K562 (cell line): ENCODE measurements at regions not wholly inside any gene's neighbourhood (a gene's known extent, or its start where the extent isn't known, plus 50 kb on each side); places are given as distances from the start of the nearest gene placed in this dataset.

ENCODE experiments used
- CHD4 ChIP-seq: fragments of 200-600 bp; sonication (generic); IDR thresholded peaks from 3 replicates; pipeline ENCODE4 v1.6.1; 2012; ENCODE audit warnings: low read depth, mild to moderate bottlenecking, mixed read lengths, low read length, inconsistent platforms; ENCODE audit not compliant: insufficient read depth, insufficient replicate concordance, poor library complexity, severe bottlenecking
- CREB1 ChIP-seq, 2 experiments: sonication (generic) in 1 of 2; formaldehyde crosslinking in 1 of 2; IDR thresholded peaks; 2 replicates each; pipeline versions ENCODE4 v1.6.1 to v1.8.0; 2012 to 2022; ENCODE audit warnings: inconsistent platforms in 1 of 2, mild to moderate bottlenecking in 1 of 2, missing genetic modification reagents in 1 of 2, moderate library complexity in 1 of 2
- RFX1 ChIP-seq: fragments of 450-650 bp; IDR thresholded peaks from 2 replicates; pipeline ENCODE4 v1.6.1; 2016; ENCODE audit warnings: mild to moderate bottlenecking, moderate library complexity
- ZNF318 ChIP-seq, 2 experiments: fragments of 450-650 bp; IDR thresholded peaks; 2 replicates each; pipeline ENCODE4 v1.6.1; 2016; ENCODE audit warnings: mild to moderate bottlenecking in 2 of 2, borderline replicate concordance in 1 of 2, low read depth in 1 of 2, moderate library complexity in 1 of 2
- ZNF407 ChIP-seq: fragments of 450-650 bp; IDR thresholded peaks from 2 replicates; pipeline ENCODE4 v1.6.1; 2016; ENCODE audit warnings: low read depth

GRCh38 chr13:64767054-64767453 lies 2463.1 kb downstream of the PCDH9 start (continued):
- TF ChIP-seq ZNF318 (IDR thresholded peaks at IDR 0.05; ENCODE audit: borderline replicate concordance in 1 of 2, low read depth in 1 of 2) (no peak), CREB1 (IDR thresholded peaks at IDR 0.05) (no peak), CREB1 (CRISPR knock-in tag; IDR thresholded peaks at IDR 0.05) (no peak), RFX1 (no peak), ZNF407 (no peak), CHD4 (no peak)
